HG03045 (cell line): ENCODE measurements at regions not wholly inside any gene's neighbourhood (a gene's known extent, or its start where the extent isn't known, plus 50 kb on each side); places are given as distances from the start of the nearest gene placed in this dataset.

Source experiments
- ATAC-seq: cut with Tn5 transposase; IDR thresholded peaks from one replicate; pipeline ENCODE4 v1.9.1; 2021; ENCODE audit warnings: mild to moderate bottlenecking, moderate library complexity; ENCODE audit not compliant: unreplicated experiment

DNA sequence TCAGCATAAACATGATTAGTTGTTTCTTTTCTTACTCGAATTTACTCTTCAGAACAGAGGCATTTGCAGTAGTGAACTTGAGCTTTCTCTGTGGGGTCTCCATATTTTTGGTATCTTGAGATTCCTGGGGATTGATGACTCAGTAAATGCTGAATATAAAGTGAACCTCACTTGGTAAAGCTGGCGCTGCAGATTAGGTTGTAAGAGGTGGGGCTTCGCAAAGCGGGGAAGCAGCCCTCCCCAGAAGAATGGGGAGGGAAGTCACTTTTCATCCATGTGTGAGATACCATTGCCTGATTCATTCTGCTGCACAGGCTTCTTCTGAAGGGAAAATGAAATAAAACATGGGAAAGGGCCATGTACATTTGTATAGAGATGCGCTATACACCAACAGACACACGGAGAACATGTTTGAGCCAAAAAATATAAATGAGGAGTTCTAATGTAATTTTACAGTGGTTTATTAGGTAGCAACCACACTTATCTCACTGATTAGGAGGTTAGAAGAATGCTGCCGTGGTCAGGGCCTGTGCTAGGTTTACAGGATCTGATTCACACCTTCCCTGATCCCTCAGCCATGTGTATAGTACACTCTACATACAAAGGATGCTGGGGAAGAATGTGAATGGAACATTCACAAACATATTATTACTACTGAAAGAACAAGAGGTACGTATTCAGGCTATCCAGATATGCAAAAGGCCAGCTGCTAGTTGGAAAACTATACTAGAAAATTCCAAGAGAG is 63.5 kb downstream of the DNTTIP2 start:
- no peak for ATAC-seq

GRCh38 chr1:93814795-93815340 is 64.1 kb downstream of the DNTTIP2 start:
- ATAC-seq: no peak

DNA sequence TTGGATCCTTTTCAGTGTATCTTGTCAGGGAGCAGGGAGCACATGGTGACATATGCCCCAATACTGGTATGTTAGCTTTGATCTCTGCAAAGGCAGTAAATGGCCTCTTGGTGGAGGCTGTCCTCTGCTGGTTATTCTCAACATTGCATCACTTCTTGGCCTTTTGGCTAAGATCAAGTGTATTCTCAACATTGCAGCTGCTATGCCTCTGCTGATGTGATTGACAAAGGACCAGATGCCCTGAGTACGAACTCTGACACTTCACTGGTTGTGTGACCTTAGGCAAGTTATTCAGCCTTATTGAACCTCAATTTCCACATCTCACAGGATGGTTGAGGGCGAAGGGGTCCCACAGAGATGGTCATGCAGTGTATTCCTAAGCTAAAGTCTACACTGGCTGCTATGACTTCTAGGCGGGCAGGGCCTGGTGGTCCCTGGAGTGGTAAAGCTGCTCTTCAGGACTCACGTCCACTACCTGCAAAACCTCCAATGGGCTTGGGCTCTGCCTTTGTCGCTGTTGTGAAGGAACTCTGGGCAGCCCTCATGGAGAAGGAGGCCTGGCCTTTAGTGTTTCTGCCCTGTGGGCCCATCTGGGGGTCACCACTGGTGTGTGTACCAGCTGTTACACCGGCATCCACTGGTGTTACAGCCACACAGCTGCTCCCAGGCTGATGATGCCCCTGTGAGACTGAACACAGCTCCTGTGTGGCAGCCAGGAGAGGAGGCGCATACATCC is 64.8 kb downstream of the DNTTIP2 start:
- peak; percentile 71 for ATAC-seq

- no peak for ATAC-seq
Measured at GRCh38 chr1:93813076-93813475, 65.9 kb downstream of the DNTTIP2 start.

DNA sequence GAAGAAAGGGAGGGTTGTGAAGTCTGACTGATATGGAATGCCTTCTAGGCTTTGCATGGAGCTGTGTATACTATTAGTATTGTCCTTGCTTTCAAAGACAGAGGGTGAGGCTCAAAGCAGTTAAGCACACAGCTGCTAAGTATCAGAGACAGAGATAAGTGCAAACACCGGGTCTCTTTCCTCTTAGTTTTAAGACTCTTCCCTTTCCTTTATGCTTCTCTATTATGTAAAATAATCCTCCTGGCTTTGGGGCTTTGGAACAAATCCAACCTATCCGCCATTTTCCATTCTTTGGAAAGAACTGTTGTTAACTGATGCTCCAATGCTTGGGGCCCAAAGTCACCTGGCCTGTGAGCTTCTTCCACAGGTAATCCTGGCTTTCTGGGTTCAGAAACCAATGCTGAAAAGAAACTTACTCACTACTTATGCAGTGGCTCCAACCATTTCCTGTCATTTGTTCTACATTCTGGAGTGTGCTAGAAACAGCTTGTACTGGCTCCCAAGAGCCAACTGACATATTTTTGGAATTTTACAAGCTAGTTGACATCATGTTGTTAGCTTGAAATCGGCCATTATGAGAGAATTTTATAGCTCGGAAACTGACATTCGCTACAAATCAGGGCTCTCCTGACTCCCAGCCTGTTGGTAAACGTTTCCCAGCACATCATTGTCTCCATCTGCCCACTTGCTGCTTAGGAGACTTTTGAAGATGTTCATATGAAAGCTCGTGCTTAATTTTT is 67.5 kb downstream of the DNTTIP2 start:
- no peak for ATAC-seq

- no peak for ATAC-seq
Measured at GRCh38 chr1:93810316-93810715, 68.7 kb downstream of the DNTTIP2 start.

- ATAC-seq: no peak
Measured at GRCh38 chr1:93808871-93809270, 70.1 kb downstream of the DNTTIP2 start.

- no peak for ATAC-seq
Measured at GRCh38 chr1:93807311-93807930, 71.6 kb downstream of the DNTTIP2 start.

- ATAC-seq: no peak
Measured at GRCh38 chr1:93805027-93805610, 73.9 kb downstream of the DNTTIP2 start.

GRCh38 chr1:93804412-93804811 is 74.6 kb downstream of the DNTTIP2 start:
- ATAC-seq: no peak

DNA sequence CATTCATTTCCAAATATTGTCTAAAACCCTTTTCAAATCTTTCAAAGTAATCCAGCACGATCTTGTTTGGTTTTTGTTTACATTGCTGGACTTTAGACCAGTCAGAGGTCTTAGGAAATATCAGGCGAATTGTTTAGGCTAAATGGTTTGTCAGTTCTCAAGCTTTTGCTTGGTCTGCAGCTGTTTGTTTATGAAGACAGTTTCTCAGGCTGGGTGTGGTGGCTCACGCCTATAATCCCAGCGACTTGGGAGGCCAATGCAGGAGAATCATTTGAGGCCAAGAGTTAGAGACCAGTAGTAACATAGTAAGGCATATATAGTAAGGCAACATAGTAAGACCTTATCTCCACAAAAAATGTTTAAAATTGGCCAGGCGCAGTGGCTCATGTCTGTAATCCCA is 77.5 kb downstream of the DNTTIP2 start:
- ATAC-seq: no peak

DNA sequence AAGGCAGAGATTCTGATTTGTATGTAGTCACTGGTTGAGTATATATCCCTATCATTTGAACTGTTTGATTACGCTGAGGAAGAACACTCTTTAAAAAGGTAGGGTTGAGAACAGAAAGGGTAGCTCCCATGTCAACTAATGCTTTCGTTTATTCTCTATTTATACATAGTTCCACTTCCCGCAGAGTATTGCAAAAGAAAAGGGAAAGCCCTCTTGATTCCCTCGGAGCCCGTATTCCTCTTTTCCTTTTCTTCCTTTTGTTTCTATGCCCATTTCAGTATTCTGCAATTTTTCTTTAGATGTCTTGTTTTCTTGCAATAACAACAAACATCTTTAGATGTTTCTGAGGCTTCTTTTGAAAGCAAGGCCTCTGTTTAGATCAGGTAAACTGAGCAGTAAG is 78.2 kb downstream of the DNTTIP2 start:
- ATAC-seq: no peak

DNA sequence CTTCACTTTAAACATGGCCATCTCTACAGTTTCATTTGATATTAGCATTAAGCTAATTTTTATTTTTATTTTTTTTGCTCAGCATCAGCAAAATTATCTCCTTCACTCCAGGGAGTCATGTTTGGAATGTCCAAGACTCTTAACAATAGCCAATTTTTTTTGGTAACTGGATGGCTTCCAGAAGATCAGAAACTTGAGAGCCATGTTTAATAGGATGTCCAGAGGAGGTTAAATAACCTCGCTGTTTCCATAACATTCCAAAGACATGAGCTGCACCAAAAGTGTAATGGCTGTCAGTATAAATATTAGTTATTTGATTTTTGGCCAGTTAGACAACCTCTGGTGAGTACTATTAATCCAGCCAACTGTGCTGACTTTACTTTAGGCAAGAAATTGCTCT is 80.7 kb downstream of the DNTTIP2 start:
- no peak for ATAC-seq

- no peak for ATAC-seq
Measured at GRCh38 chr1:93784538-93784937, 94.5 kb downstream of the DNTTIP2 start.

DNA sequence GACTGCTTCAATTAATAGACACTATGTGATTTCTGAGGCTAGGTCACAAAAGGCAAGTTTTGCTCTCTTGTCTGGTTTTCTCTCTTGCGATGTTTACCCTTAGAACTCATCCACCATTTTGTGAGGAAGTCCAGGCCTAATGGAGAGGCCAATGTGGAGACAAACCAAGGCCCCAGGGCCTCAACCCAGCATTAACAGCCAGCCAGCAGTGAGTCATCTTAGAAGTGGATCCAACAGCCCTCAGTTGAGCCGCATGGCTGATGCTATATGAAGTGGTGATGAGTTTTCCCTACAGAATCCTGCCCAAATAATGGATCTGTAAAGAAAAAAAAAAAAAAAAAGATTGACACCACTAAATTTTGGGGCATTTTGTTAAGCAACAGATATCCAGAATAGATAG is 95.1 kb downstream of the DNTTIP2 start:
- no peak for ATAC-seq

DNA sequence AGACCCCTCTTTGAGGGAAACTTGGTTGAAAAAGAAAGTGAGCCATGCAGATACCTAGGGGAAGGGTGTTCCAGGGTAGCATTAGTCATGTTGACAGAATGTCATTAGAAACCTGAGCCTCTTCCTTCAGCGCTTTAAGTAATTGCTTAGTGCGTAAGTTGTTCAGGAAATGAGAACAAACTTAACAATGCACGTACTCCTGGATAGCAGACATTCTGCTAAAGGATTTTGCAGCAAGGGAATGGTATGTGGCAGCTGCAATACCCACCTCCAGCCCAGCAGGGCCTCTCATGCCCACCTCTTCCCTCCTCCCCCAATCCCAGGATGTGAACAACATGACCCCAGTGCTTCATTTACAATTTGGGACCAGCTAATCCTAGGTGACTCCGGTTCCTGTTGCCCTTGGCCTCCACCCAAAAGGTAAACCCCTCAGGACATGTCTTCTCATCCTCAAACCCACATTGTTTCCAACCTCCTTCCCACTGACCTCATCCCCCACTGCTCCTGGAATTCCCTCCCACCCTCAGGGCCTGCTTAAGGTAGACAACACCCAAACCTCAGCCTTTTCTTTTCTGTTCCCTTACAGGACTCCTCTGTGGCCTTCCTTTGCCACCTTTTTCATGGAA is 98.0 kb upstream of the BCAR3 start:
- no peak for ATAC-seq

DNA sequence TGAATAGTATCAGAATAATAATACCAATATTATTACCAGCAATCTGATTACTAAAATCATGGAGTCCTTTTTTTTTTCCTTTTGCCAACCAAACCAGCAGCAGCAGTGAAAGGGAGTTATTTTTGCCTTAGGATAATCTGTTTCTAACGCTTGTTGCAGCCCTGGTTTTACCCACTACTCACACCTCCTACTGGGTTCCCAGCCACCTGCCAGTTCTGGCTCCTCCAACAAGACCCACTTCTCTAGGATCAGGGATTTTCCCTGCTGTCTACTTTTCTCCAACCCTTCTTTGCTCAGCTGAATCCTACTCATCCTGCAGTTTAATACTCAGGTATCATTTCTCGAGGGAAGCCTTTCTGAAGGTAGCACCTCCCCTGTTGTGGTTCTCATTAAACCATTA is 96.8 kb upstream of the BCAR3 start:
- no peak for ATAC-seq

DNA sequence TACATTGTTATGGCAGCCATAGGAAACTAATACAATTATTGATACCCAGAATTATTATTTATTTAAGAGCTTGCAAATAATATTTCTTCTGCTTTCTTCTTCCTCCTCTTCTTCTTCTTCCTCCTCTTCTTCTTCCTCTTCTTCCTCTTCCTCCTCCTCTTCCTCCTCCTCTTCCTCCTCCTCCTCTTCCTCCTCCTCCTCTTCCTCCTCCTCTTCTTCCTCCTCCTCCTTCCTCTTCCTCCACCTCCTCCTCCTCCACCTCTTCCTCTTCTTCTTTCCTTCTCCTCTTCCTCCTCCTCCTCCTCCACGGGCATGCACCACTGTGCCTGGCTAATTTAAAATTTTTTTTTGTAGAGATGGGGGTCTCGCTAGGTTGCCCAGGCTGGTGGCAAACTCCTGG is 95.6 kb upstream of the BCAR3 start:
- ATAC-seq: no peak

DNA sequence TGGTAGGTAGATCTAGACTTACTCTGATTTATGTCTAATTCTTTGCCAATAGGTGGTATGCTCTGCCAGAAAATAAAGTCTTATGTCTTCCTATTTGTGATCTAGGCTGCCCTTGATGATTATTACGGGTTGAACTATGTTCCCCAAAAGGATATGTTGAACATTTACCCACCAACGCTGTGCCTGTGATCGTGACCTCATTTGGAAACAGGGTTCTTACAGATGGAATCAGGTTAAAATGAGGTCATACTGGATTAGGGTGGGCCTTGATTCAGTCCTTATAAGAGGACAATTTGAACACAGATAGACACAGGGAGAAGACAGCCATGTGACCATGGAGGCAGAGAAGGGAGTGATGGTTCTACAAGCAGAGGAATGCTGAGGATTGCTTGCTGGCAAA is 95.1 kb upstream of the BCAR3 start:
- no peak for ATAC-seq

DNA sequence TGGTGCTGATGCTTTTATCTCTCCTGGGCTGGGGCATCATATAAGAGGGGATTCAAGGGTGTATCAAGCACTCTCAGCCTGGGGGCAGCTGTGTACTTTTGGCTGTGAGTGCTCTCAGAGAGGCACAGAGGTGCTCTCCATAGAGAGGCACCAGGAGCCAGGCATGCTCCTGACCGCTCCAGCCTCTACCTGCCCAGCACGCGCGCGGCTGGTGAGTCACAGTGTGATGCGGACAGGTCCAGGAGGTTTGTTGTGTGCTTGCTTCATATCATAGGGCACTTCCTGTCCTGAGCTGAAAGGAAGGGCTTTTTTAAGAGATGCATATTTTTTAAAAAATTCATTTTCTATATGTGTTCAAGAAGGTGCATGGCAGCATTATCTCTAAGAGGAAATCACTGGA is 93.6 kb upstream of the BCAR3 start:
- ATAC-seq: no peak
